SK-N-SH treated with all-trans-retinoic acid at 6 μM for 48 hours (cell line): ENCODE measurements at regions not wholly inside any gene's neighbourhood (a gene's known extent, or its start where the extent isn't known, plus 50 kb on each side); places are given as distances from the start of the nearest gene placed in this dataset.

ENCODE experiments used
- ATAC-seq: fragments of 200-7000 bp; cut with Tn5 transposase; 3 replicates; pipeline ENCODE4 v1.9.1; 2020; ENCODE audit warnings: mild to moderate bottlenecking, moderate library complexity
- ARNTL ChIP-seq: fragments of 450-650 bp; formaldehyde crosslinking; IDR thresholded peaks from 2 replicates; pipeline ENCODE4 v1.5.0; 2020; ENCODE audit warnings: low read depth, mild to moderate bottlenecking, moderate library complexity, borderline replicate concordance
- BACH2 ChIP-seq: fragments of 250-450 bp; sonication (Bioruptor Pico); IDR thresholded peaks from 2 replicates; pipeline ENCODE4 v1.9.0; 2021; ENCODE audit warnings: mild to moderate bottlenecking, borderline replicate concordance
- CREB5 ChIP-seq: fragments of 250-450 bp; sonication (Bioruptor Pico); IDR thresholded peaks from 2 replicates; pipeline ENCODE4 v1.5.1; 2020; ENCODE audit warnings: low read depth, mild to moderate bottlenecking, moderate library complexity
- CSDC2 ChIP-seq: fragments of 250-450 bp; sonication (Bioruptor Pico); IDR thresholded peaks from 2 replicates; pipeline ENCODE4 v1.5.0; 2020; ENCODE audit warnings: mild to moderate bottlenecking, moderate library complexity
- CSRNP3 ChIP-seq: fragments of 250-450 bp; sonication (Bioruptor Pico); IDR thresholded peaks from 2 replicates; pipeline ENCODE4 v1.5.1; 2021; ENCODE audit warnings: mild to moderate bottlenecking, moderate library complexity
- ESRRG ChIP-seq: fragments of 250-450 bp; sonication (Bioruptor Pico); IDR thresholded peaks from 2 replicates; pipeline ENCODE4 v1.6.1; 2021; ENCODE audit warnings: mild to moderate bottlenecking
- GLIS3 ChIP-seq: fragments of 250-450 bp; sonication (Bioruptor Pico); IDR thresholded peaks from 2 replicates; pipeline ENCODE4 v1.5.0; 2020; ENCODE audit warnings: mild to moderate bottlenecking, moderate library complexity
- ISL1 ChIP-seq: fragments of 250-450 bp; sonication (Bioruptor Pico); IDR thresholded peaks from 2 replicates; pipeline ENCODE4 v2.1.2; 2022; ENCODE audit warnings: mild to moderate bottlenecking, moderate library complexity
- OSR1 ChIP-seq: fragments of 250-450 bp; sonication (Bioruptor Pico); IDR thresholded peaks from 2 replicates; pipeline ENCODE4 v1.8.0; 2022; ENCODE audit warnings: moderate library complexity, mild to moderate bottlenecking, inconsistent platforms
- POU6F1 ChIP-seq: fragments of 250-450 bp; sonication (Bioruptor Pico); IDR thresholded peaks from 2 replicates; pipeline ENCODE4 v1.8.0; 2021; ENCODE audit warnings: low read depth, mild to moderate bottlenecking, moderate library complexity, borderline replicate concordance
- PPARA ChIP-seq: fragments of 250-450 bp; sonication (Bioruptor Pico); IDR thresholded peaks from 2 replicates; pipeline ENCODE4 v1.5.0; 2020; ENCODE audit warnings: mild to moderate bottlenecking, borderline replicate concordance
- RARB ChIP-seq: fragments of 250-450 bp; sonication (Bioruptor Pico); IDR thresholded peaks from 2 replicates; pipeline ENCODE4 v1.8.0; 2021; ENCODE audit warnings: mild to moderate bottlenecking, moderate library complexity
- SNAI2 ChIP-seq: fragments of 250-450 bp; sonication (Bioruptor Pico); IDR thresholded peaks from 2 replicates; pipeline ENCODE4 v1.5.0; 2020; ENCODE audit warnings: mild to moderate bottlenecking, moderate library complexity
- TCF4 ChIP-seq: fragments of 250-450 bp; sonication (Bioruptor Pico); IDR thresholded peaks from 2 replicates; pipeline ENCODE4 v1.8.0; 2021; ENCODE audit warnings: mild to moderate bottlenecking, moderate library complexity, borderline replicate concordance
- TOX ChIP-seq: fragments of 250-450 bp; sonication (Bioruptor Pico); IDR thresholded peaks from 2 replicates; pipeline ENCODE4 v1.8.0; 2021; ENCODE audit warnings: mild to moderate bottlenecking, moderate library complexity, borderline replicate concordance
- TSHZ2 ChIP-seq: fragments of 250-450 bp; sonication (Bioruptor Pico); IDR thresholded peaks from 2 replicates; pipeline ENCODE4 v1.5.0; 2020; ENCODE audit warnings: mild to moderate bottlenecking, moderate library complexity
- ZC3H10 ChIP-seq: fragments of 250-450 bp; sonication (Bioruptor Pico); IDR thresholded peaks from 2 replicates; pipeline ENCODE4 v1.5.1; 2021; ENCODE audit warnings: mild to moderate bottlenecking, moderate library complexity
- ZFP3 ChIP-seq: fragments of 250-450 bp; sonication (Bioruptor Pico); IDR thresholded peaks from 2 replicates; pipeline ENCODE4 v1.5.0; 2020; ENCODE audit warnings: mild to moderate bottlenecking, moderate library complexity
- ZFP30 ChIP-seq: fragments of 450-650 bp; formaldehyde crosslinking; IDR thresholded peaks from 2 replicates; pipeline ENCODE4 v1.5.0; 2022; ENCODE audit warnings: mild to moderate bottlenecking, moderate library complexity
- ZNF565 ChIP-seq: fragments of 450-650 bp; formaldehyde crosslinking; conservative IDR thresholded peaks from 2 replicates; pipeline ENCODE4 v1.5.0; 2020; ENCODE audit warnings: low read depth, mild to moderate bottlenecking, moderate library complexity
- ZNF70 ChIP-seq: fragments of 450-650 bp; formaldehyde crosslinking; IDR thresholded peaks from 2 replicates; pipeline ENCODE4 v1.5.0; 2020; ENCODE audit warnings: mild to moderate bottlenecking, moderate library complexity
- ZNF8 ChIP-seq: fragments of 450-650 bp; formaldehyde crosslinking; IDR thresholded peaks from 2 replicates; pipeline ENCODE4 v1.5.0; 2020; ENCODE audit warnings: mild to moderate bottlenecking, moderate library complexity

- no peak for ATAC-seq
- TF ChIP-seq OSR1 (no peak), CSDC2 (CRISPR knock-in tag) (no peak), ZFP3 (CRISPR knock-in tag) (no peak), ZFP30 (no peak), POU6F1 (no peak), RARB (CRISPR knock-in tag) (no peak), PPARA (no peak), ESRRG (CRISPR knock-in tag) (no peak), ISL1 (CRISPR knock-in tag) (no peak), CSRNP3 (CRISPR knock-in tag) (no peak), BACH2 (CRISPR knock-in tag) (no peak), TCF4 (CRISPR knock-in tag) (no peak)
These were observed 279.8 kb downstream of the DUSP6 start for GRCh38 chr12:89072294-89073026.

GRCh38 chr12:89070603-89071002, 281.7 kb downstream of the DUSP6 start:
- TF ChIP-seq ZFP30: no peak
- TF ChIP-seq ZNF565 (CRISPR knock-in tag): no peak
- no peak for TF ChIP-seq ARNTL (CRISPR knock-in tag)
- TF ChIP-seq ZNF8 (CRISPR knock-in tag): no peak
- no peak for TF ChIP-seq TCF4 (CRISPR knock-in tag)
- no peak for TF ChIP-seq TOX (CRISPR knock-in tag)
- TF ChIP-seq TSHZ2 (CRISPR knock-in tag): no peak
- no peak for TF ChIP-seq POU6F1
- TF ChIP-seq ESRRG (CRISPR knock-in tag): no peak
- TF ChIP-seq GLIS3 (CRISPR knock-in tag): no peak
- no peak for TF ChIP-seq PPARA
- no peak for TF ChIP-seq CSDC2 (CRISPR knock-in tag)
- ATAC-seq: no peak

- ATAC-seq: no peak
- TF ChIP-seq ZNF70 (CRISPR knock-in tag) (no peak), RARB (CRISPR knock-in tag) (no peak), CSDC2 (CRISPR knock-in tag) (no peak), ESRRG (CRISPR knock-in tag) (no peak), TSHZ2 (CRISPR knock-in tag) (no peak), ARNTL (CRISPR knock-in tag) (no peak), ZFP3 (CRISPR knock-in tag) (no peak), POU6F1 (no peak), ZNF8 (CRISPR knock-in tag) (no peak), ZC3H10 (CRISPR knock-in tag) (no peak), BACH2 (CRISPR knock-in tag) (no peak), TCF4 (CRISPR knock-in tag) (no peak), CREB5 (CRISPR knock-in tag) (no peak), GLIS3 (CRISPR knock-in tag) (no peak), PPARA (no peak), SNAI2 (CRISPR knock-in tag) (no peak)
These were observed 282.9 kb downstream of the DUSP6 start for GRCh38 chr12:89069431-89069830.
